Heart right ventricle (tissue), 16 donors: ENCODE measurements at regions not wholly inside any gene's neighbourhood (a gene's known extent, or its start where the extent isn't known, plus 50 kb on each side); places are given as distances from the start of the nearest gene placed in this dataset.

Experiments used
- ATAC-seq, 8 donors: fragments of 200-7000 bp; cut with Tn5 transposase; one replicate each; pipeline ENCODE4 v1.9.1; 2020; ENCODE audit warnings: mild to moderate bottlenecking in 8 of 8, moderate library complexity in 8 of 8, moderate number of reproducible peaks in 1 of 8
- DNase-seq, 2 donors: peaks; one replicate each; pipeline ENCODE4 v3.0.0-alpha.2; 2020
- H3K27ac ChIP-seq, 10 donors: fragments of 200-600 bp; sonication (generic) in 2 of 10; one replicate each; pipeline versions ENCODE4 v1.5.0 to v1.8.0; 2020 to 2022; ENCODE audit warnings: mild to moderate bottlenecking in 3 of 10
- H3K27me3 ChIP-seq, 7 donors: fragments of 200-600 bp; one replicate each; pipeline ENCODE4 v1.8.0; 2021 to 2022; ENCODE audit warnings: mild to moderate bottlenecking in 2 of 7
- H3K36me3 ChIP-seq, 9 donors: fragments of 200-600 bp; sonication (generic) in 1 of 9; one replicate each; pipeline versions ENCODE4 v1.5.0 to v1.8.0; 2020 to 2022; ENCODE audit warnings: mild to moderate bottlenecking in 2 of 9
- H3K4me1 ChIP-seq, 9 donors: fragments of 200-600 bp; sonication (generic) in 1 of 9; one replicate each; pipeline versions ENCODE4 v1.5.0 to v1.8.0; 2020 to 2022; ENCODE audit warnings: mild to moderate bottlenecking in 4 of 9
- H3K4me3 ChIP-seq, 10 donors: fragments of 200-600 bp; sonication (generic) in 2 of 10; one replicate each; pipeline versions ENCODE4 v1.5.0 to v1.8.0; 2020 to 2022; ENCODE audit warnings: mild to moderate bottlenecking in 7 of 10, moderate library complexity in 2 of 10
- H3K9me3 ChIP-seq, 11 donors: fragments of 200-600 bp in 10 of 11; sonication (generic) in 2 of 11; one replicate each; pipeline versions ENCODE4 v1.5.0 to v1.8.0; 2013 to 2022; ENCODE audit warnings: mild to moderate bottlenecking in 2 of 11, control low read depth in 1 of 11, moderate library complexity in 1 of 11
- CTCF ChIP-seq, 9 donors: fragments of 200-600 bp; sonication (generic) in 2 of 9; IDR thresholded peaks; one replicate each; pipeline versions ENCODE4 v1.5.0 to v1.8.0; 2021 to 2022; ENCODE audit warnings: antibody characterized with exemption in 9 of 9, mild to moderate bottlenecking in 5 of 9, moderate library complexity in 1 of 9
- WGBS, 2 donors: extraction: QIAGEN DNeasy Blood & Tissue Kit; methylation state at CpG; one replicate each; pipeline ENCODE4 v1.1.7; 2013; ENCODE audit warnings: inconsistent platforms in 1 of 2; 5-methylcytosine and 5-hydroxymethylcytosine counted together
- intact Hi-C, 10 donors: fragments of 100-400 bp; cut with DNase I; formaldehyde crosslinking; loops; one replicate each; pipeline versions ENCODE4 v1.11.1 to v1.14.2; 2022
- donor health status: Arrhythmogenic right ventricular cardiomyopathy.
- donor health status: ischemic (EF 13 %, LVEDD 7.1; RV severe dilation, severe dysfunction).
- donor health status: healthy with polysubstance abuse.
- donor health status: DM: no; HTN: yes; CAD: no.
- donor health status: DM: no; HTN: no; CAD: no.
- donor health status: ischemic (EF 25% LVEDD 6.9; RV normal size, moderate dysfunction).
- donor health status: ischemic (EF 25% LVEDD 5.7; RV mildly dilated, moderate dysfunction).
- donor health status: healthy.
- donor health status: DM: yes; HTN: yes; CAD: no.
- donor health status: Ischemic cardiomyopathy.
- donor health status: ischemic (EF 35%, LVEDD 5.7; RV mildly dilated, moderate dysfunction).
- donor health status: nonischemic (EF 11% LVEDD 7.7; RV severe dilation, severe dysfunction).
- donor health status: DM: yes; HTN: yes; CAD: no.
- donor health status: PGD.
- donor health status: ischemic (EF 29% LVEDD 5.4; RV normal size, mild dysfunction).
- donor health status: nonischemic (EF 23%, LVEDD 6.1; RV moderate dilation, normal function).

- no peak overlapping the region for H3K27ac ChIP-seq
- H3K9me3 ChIP-seq = no peaks in the 10 kb centered on the region
- H3K4me1 ChIP-seq = no peaks in the 10 kb centered on the region
- TF ChIP-seq CTCF (IDR thresholded peaks at IDR 0.05) = peak in 1 of 9 donors; percentile 11
- ATAC-seq (peak in 3 of 8 donors; percentile 49 to 77 (median 62)), DNase-seq (peak in 1 of 2 donors; percentile 15)
- H3K36me3 ChIP-seq = no peaks in the 10 kb centered on the region
- intact Hi-C loops = no loop called here
- WGBS, 2 donors = 64 to 68% methylated on average over 1 of the region's 1 CpG
- H3K4me3 ChIP-seq = no peak overlapping the region
- H3K27me3 ChIP-seq = no peaks in the 10 kb centered on the region
Measured at GRCh38 chr9:118473521-118473920, 769.3 kb downstream of the TLR4 start.

DNA sequence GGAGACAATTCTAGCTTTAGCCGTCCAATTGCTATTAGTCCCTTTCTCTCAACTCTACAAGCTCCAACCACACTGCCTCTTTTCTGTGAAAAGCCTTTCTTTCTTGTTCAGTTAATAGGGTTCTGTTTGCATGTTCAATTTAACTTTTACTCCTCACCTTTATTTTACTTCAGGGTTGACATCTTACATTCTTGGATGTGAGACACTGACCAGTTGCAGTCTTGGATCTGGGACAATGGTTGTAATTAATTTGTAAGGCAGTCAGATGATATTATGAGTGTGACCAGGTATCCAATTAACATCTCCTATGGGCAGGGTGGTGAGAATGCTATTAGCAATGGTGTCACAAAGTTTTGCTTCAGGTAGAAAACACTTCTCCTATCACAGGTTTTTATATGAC is 774.5 kb downstream of the TLR4 start:
- Histone ChIP-seq H3K4me3 (no peak overlapping the region), H3K27ac (no peak overlapping the region), H3K9me3 (no peaks in the 10 kb centered on the region), H3K27me3 (peaks cover 0 to 3% (median 0%) of the 10 kb centered on the region in 7 donors), H3K36me3 (no peaks in the 10 kb centered on the region), H3K4me1 (no peaks in the 10 kb centered on the region)
- ATAC-seq (no peak), DNase-seq (no peak)
- no peak for TF ChIP-seq CTCF (IDR thresholded peaks at IDR 0.05)
- intact Hi-C loops = no loop called here
- WGBS, 2 donors = 47 to 97% methylated on average over 1 of the region's 1 CpG

DNA sequence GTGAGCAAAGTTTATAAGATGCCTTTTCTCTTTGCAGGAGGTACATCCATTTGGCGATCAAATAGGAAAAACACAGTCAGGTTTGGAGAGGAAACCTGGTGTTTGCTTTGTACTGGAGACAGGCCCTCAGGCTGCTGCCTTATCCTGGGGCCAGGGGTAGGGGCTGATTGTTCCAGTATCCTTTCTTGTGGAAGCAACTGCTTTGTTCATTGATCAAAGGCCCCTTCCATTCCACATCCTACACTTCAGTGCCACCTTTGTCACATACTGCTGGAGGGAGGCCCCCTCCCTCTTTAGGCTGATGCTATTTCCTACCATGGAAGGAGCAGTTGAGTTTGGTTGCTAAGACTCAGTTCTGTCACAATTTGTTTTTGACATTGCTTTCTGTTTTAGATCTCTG is 778.1 kb downstream of the TLR4 start:
- no peaks in the 10 kb centered on the region for H3K9me3 ChIP-seq
- TF ChIP-seq CTCF (IDR thresholded peaks at IDR 0.05) = no peak
- intact Hi-C loops = no loop called here
- DNase-seq (no peak), ATAC-seq (no peak)
- peaks cover 0 to 3% (median 0%) of the 10 kb centered on the region in 7 donors for H3K27me3 ChIP-seq
- H3K4me1 ChIP-seq = no peaks in the 10 kb centered on the region
- no peak overlapping the region for H3K27ac ChIP-seq
- 91 to 94% methylated on average over 1 of the region's 1 CpG for WGBS, 2 donors
- no peaks in the 10 kb centered on the region for H3K36me3 ChIP-seq
- H3K4me3 ChIP-seq = no peak overlapping the region

GRCh38 chr9:118483677-118484076 is 779.5 kb downstream of the TLR4 start:
- peaks cover 0 to 3% (median 0%) of the 10 kb centered on the region in 7 donors for H3K27me3 ChIP-seq
- DNase-seq (no peak), ATAC-seq (no peak)
- H3K27ac ChIP-seq = no peak overlapping the region
- H3K36me3 ChIP-seq = no peaks in the 10 kb centered on the region
- no peak for TF ChIP-seq CTCF (IDR thresholded peaks at IDR 0.05)
- no peak overlapping the region for H3K4me3 ChIP-seq
- no peaks in the 10 kb centered on the region for H3K4me1 ChIP-seq
- 56 to 64% methylated on average over 2 of the region's 2 CpGs for WGBS, 2 donors
- H3K9me3 ChIP-seq = no peaks in the 10 kb centered on the region
- intact Hi-C loops = no loop called here
